GM13977 (cell line): ENCODE measurements at regions not wholly inside any gene's neighbourhood (a gene's known extent, or its start where the extent isn't known, plus 50 kb on each side); places are given as distances from the start of the nearest gene placed in this dataset.

Source experiments
- DNase-seq: peaks from one replicate; pipeline ENCODE4 v3.0.0; 2012; ENCODE audit warnings: low spot score
- in situ Hi-C: fragments of 300-500 bp; cut with MboI; formaldehyde crosslinking; loops from one replicate; pipeline ENCODE4 v1.12.0; 2022; ENCODE audit warnings: low sequenced_read_pairs, low pct_unique_long_range_greater_than_20kb, mixed read lengths, inconsistent platforms; ENCODE audit not compliant: unreplicated experiment
- TF ChIP-seq, protein P1 (sequence below): IDR thresholded peaks from 2 replicates; pipeline ENCODE4 v1.5.1; 2012; ENCODE audit warnings: mild to moderate bottlenecking, control low read depth; ENCODE audit not compliant: insufficient read depth; ENCODE audit errors: extremely low read depth, missing control alignments

- TF ChIP-seq, protein P1, sequence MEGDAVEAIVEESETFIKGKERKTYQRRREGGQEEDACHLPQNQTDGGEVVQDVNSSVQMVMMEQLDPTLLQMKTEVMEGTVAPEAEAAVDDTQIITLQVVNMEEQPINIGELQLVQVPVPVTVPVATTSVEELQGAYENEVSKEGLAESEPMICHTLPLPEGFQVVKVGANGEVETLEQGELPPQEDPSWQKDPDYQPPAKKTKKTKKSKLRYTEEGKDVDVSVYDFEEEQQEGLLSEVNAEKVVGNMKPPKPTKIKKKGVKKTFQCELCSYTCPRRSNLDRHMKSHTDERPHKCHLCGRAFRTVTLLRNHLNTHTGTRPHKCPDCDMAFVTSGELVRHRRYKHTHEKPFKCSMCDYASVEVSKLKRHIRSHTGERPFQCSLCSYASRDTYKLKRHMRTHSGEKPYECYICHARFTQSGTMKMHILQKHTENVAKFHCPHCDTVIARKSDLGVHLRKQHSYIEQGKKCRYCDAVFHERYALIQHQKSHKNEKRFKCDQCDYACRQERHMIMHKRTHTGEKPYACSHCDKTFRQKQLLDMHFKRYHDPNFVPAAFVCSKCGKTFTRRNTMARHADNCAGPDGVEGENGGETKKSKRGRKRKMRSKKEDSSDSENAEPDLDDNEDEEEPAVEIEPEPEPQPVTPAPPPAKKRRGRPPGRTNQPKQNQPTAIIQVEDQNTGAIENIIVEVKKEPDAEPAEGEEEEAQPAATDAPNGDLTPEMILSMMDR = no peak
- DNase-seq = no peak
- in situ Hi-C loops = no loop called here
Observed at GRCh38 chr15:57816599-57816998, 110.1 kb downstream of the POLR2M start.

DNA sequence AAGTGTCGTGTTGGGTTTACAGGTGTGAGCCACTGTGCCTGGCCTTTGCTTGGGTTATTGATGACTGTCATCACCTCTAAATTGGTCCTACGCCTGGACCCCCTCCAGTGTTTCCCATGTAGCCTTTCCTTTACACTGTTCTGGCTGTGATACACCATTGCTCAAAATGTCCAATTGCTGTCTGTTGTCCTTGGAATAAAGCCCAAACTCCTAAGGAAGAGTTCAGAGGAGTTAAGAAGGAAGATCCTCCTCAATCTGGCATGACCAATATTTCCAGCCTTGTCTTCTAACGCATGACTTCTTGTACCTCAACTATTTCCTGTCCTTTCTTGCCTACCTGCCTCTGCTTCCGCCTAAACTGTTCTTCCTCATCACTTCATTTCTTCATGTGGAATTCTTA, 113.1 kb downstream of the POLR2M start:
- TF ChIP-seq, protein P1 = no peak
- in situ Hi-C loops = no loop called here
- DNase-seq = no peak

- no peak for DNase-seq
- TF ChIP-seq, protein P1 = no peak
- in situ Hi-C loops = no loop called here
Observed at GRCh38 chr15:57820119-57820518, 113.6 kb downstream of the POLR2M start.

GRCh38 chr15:57821826-57822225, 115.3 kb downstream of the POLR2M start:
- no peak for DNase-seq
- TF ChIP-seq, protein P1 = no peak
- in situ Hi-C loops = no loop called here

DNA sequence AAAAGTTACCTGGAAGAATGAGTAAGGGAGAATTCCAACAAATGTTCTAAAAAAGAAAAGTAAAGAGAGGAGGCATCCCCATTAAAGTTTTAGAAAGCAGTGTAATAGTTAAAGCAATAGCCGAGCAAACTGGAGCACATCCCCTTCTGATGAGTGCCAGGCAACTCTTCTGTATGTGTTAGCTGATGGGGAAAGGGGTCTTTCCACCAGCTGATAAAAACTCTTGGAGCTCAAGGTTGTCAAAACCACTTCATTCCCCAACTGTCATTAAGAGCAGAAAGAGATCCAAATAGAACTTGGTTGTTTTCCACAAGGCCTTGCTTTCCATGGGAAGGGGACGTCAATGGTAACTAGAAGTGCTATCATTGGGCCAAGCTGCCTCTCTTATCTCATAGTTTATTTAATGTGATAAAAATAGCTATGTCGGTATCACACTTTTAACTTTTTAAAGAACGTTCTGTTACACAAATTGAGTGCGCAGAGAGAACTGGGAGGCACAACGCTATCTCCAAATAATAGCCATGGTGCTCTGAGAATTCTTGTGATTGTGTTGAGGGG, 116.9 kb downstream of the POLR2M start:
- in situ Hi-C loops = no loop called here
- TF ChIP-seq, protein P1 = no peak
- no peak for DNase-seq

DNA sequence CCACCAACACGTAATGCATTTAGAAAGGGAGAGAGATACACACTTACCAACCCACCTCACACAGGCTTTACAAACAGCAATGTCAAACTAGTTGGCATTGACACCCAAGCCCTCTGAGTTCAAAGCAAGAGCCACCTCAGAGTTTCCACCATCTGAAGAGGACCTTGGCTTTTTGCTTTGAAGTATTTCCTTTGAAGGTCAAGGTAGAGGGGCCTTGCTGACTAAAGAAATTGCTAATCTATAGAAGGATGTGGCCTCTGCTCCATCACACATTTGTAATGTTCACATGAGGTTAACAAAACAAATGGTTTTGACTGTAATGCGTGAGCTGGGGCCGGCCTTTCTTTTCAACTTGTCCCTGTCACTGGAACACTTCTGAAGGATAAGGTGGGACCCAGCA, 117.7 kb downstream of the POLR2M start:
- TF ChIP-seq, protein P1 = no peak
- no peak for DNase-seq
- in situ Hi-C loops = no loop called here

GRCh38 chr15:57827021-57827420, 120.5 kb downstream of the POLR2M start:
- in situ Hi-C loops = no loop called here
- TF ChIP-seq, protein P1 = no peak
- no peak for DNase-seq
